Body of pancreas (tissue), 4 donors: ENCODE measurements at regions not wholly inside any gene's neighbourhood (a gene's known extent, or its start where the extent isn't known, plus 50 kb on each side); places are given as distances from the start of the nearest gene placed in this dataset.

Experiments
- ATAC-seq: fragments of 150-250 bp; one replicate; pipeline ENCODE4 v1.9.1; 2016
- DNase-seq, 4 donors: peaks; one replicate each; pipeline ENCODE4 v3.0.0-alpha.2; 2019
- H3K27ac ChIP-seq, 4 donors: fragments of 200-600 bp; sonication (generic); 1 replicate in 3 of 4; 2 replicates in 1 of 4; pipeline versions ENCODE4 v1.5.1 to v1.6.1; 2016 to 2019; ENCODE audit warnings: mild to moderate bottlenecking in 1 of 4, mixed read lengths in 1 of 4, moderate library complexity in 1 of 4
- H3K27me3 ChIP-seq, 2 donors: fragments of 200-600 bp; sonication (generic); one replicate each; pipeline ENCODE4 v1.6.0; 2016; ENCODE audit warnings: mild to moderate bottlenecking in 1 of 2
- H3K36me3 ChIP-seq, 2 donors: fragments of 200-600 bp; sonication (generic); replicated peaks in 1 of 2; 2 replicates each; pipeline ENCODE4 v1.5.1; 2016; ENCODE audit warnings: low read depth in 2 of 2; ENCODE audit not compliant: insufficient read depth in 1 of 2
- H3K4me1 ChIP-seq: fragments of 200-600 bp; sonication (generic); one replicate; pipeline ENCODE4 v1.6.0; 2016
- H3K4me3 ChIP-seq, 2 donors: fragments of 200-600 bp; sonication (generic); 1 replicate in 1 of 2; 2 replicates in 1 of 2; pipeline ENCODE4 v1.5.1; 2016 to 2019
- H3K9me3 ChIP-seq, 3 donors: fragments of 200-600 bp; sonication (generic); 1 replicate in 2 of 3; 2 replicates in 1 of 3; pipeline ENCODE4 v1.5.1; 2016
- CTCF ChIP-seq, 7 experiments: fragments of 450-650 bp in 4 of 7; fragments of 200-600 bp in 3 of 7; sonication (generic) in 3 of 7; IDR thresholded peaks; one replicate each; pipeline ENCODE4 v1.5.1; 2016 to 2019; ENCODE audit warnings: antibody characterized with exemption in 7 of 7
- POLR2A ChIP-seq, 3 donors: fragments of 450-650 bp; IDR thresholded peaks; one replicate each; pipeline ENCODE4 v1.6.1; 2016; ENCODE audit warnings: antibody characterized with exemption in 3 of 3, mild to moderate bottlenecking in 2 of 3
- WGBS, 2 donors: methylation state at CpG; one replicate each; pipeline ENCODE4 v1.1.5; 2017; 5-methylcytosine and 5-hydroxymethylcytosine counted together
- intact Hi-C: fragments of 100-400 bp; cut with DNase I; formaldehyde crosslinking; loops from one replicate; pipeline ENCODE4 v1.15.1; 2023

DNA sequence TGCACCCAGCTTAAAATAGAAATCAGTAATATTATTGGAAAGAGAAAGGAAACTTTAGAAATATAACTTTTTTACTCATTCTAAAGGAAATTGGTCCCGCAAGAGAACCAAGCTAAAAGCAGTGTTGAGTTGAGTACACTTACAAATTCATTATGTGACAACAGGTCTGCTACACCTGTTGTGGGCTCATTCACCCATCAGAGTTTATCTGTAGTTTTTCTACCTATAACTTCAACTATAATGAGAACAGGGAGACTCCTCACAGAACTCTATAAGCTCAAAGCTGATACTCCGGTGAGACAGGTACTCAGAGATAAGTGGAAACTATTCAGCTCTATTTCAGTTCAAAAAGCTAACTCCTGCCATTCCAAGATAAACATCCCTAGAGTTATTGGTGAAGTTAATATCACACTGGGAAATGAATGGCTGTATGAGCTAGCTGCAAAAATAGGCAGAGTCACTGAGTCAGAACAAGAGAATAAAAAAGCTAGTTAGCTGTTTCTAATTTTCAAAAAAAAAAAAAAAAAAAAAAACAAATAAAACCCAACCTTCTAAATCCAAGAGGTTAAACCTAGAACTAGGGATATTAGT lies 121.3 kb downstream of the PPP1R3A start:
- ATAC-seq: no peak
- intact Hi-C loops: no loop called here
- no peaks in the 10 kb centered on the region for H3K4me1 ChIP-seq
- H3K36me3 ChIP-seq: no peaks in the 10 kb centered on the region
- no peak overlapping the region for H3K27ac ChIP-seq
- no peak overlapping the region for H3K4me3 ChIP-seq
- WGBS, 2 donors: 50 to 52% methylated on average over 2 of the region's 2 CpGs
- H3K27me3 ChIP-seq: no peaks in the 10 kb centered on the region
- no peak for TF ChIP-seq POLR2A (IDR thresholded peaks at IDR 0.05)
- TF ChIP-seq CTCF (IDR thresholded peaks at IDR 0.05): no peak
- no peak for DNase-seq
- no peaks in the 10 kb centered on the region for H3K9me3 ChIP-seq

DNA sequence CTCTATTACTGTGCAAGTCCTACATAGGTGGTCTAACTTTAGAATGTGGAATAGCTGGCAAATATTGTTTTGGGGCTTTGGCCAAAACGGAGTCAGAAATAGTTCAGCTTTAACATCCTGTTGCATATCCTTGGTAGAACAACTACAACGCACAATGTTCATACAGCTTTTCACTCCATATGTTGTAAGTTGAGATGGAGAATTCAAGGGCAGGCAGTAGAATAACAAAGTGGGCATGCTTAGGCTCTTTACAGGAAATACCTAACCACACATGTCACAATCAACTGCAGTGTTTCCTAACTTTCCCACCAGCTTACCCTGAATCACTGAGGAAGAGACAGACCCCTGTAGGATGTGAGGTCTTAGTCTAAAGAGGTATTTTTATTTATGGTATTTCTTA lies 122.3 kb downstream of the PPP1R3A start:
- H3K27me3 ChIP-seq: no peaks in the 10 kb centered on the region
- no peaks in the 10 kb centered on the region for H3K36me3 ChIP-seq
- no peak for ATAC-seq
- intact Hi-C loops: no loop called here
- no peaks in the 10 kb centered on the region for H3K4me1 ChIP-seq
- no peak overlapping the region for H3K27ac ChIP-seq
- 41 to 42% methylated on average over 2 of the region's 2 CpGs for WGBS, 2 donors
- TF ChIP-seq CTCF (IDR thresholded peaks at IDR 0.05): no peak
- TF ChIP-seq POLR2A (IDR thresholded peaks at IDR 0.05): no peak
- no peaks in the 10 kb centered on the region for H3K9me3 ChIP-seq
- no peak overlapping the region for H3K4me3 ChIP-seq
- no peak for DNase-seq

DNA sequence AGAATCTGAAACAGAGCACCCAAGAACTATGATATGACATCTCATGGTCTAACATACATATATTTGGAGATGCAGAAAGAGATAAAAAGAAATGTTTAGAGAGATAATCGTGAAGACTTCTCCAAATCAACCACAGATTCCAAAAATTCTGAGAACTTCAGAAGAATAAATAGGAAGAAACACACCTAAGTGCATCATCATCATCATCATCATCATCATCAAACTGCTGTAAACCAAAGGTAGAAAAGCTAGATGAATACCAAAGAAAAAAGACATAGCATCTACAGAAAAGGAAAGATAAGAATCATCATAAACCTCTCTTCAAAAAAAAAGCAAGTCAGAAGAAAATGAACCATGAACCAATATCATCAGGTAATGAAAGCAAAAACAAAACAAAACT lies 124.2 kb downstream of the PPP1R3A start:
- DNase-seq: no peak
- Histone ChIP-seq H3K27ac (no peak overlapping the region), H3K4me3 (no peak overlapping the region), H3K9me3 (no peaks in the 10 kb centered on the region), H3K4me1 (no peaks in the 10 kb centered on the region), H3K27me3 (no peaks in the 10 kb centered on the region), H3K36me3 (no peaks in the 10 kb centered on the region)
- TF ChIP-seq CTCF (IDR thresholded peaks at IDR 0.05): no peak
- no peak for TF ChIP-seq POLR2A (IDR thresholded peaks at IDR 0.05)
- intact Hi-C loops: no loop called here
- 48 to 62% methylated on average over 1 of the region's 1 CpG for WGBS, 2 donors
- no peak for ATAC-seq

DNA sequence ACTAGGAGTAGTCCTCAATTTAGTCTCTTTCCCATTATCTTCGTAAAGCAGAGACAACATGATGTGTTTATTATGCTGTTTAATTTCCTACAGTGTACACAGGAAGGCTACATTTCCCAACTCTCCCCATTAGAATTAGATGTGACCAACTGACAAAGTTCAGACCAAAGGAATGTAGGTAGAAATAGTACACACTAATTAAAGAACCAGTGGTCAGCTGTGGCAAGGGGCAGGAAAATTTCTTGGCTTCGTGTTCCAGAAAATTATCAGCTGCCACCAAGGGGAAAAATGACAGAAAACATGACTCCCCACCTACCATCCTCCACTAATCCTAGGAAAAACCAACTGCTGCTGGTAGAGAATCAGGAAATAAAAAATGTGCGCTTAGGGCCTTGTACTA lies 125.6 kb downstream of the PPP1R3A start:
- no peak for DNase-seq
- no peak overlapping the region for H3K4me3 ChIP-seq
- H3K27me3 ChIP-seq: no peaks in the 10 kb centered on the region
- H3K9me3 ChIP-seq: no peaks in the 10 kb centered on the region
- H3K27ac ChIP-seq: no peak overlapping the region
- H3K36me3 ChIP-seq: no peaks in the 10 kb centered on the region
- intact Hi-C loops: no loop called here
- no peak for ATAC-seq
- H3K4me1 ChIP-seq: no peaks in the 10 kb centered on the region
- WGBS, 2 donors: 61 to 62% methylated on average over 3 of the region's 3 CpGs
- TF ChIP-seq POLR2A (IDR thresholded peaks at IDR 0.05) (no peak), CTCF (IDR thresholded peaks at IDR 0.05) (no peak)

- no peaks in the 10 kb centered on the region for H3K27me3 ChIP-seq
- no peaks in the 10 kb centered on the region for H3K9me3 ChIP-seq
- no peak overlapping the region for H3K27ac ChIP-seq
- 41 to 53% methylated on average over 4 of the region's 4 CpGs for WGBS, 2 donors
- TF ChIP-seq CTCF (IDR thresholded peaks at IDR 0.05) (no peak), POLR2A (IDR thresholded peaks at IDR 0.05) (no peak)
- intact Hi-C loops: no loop called here
- no peaks in the 10 kb centered on the region for H3K36me3 ChIP-seq
- no peak for DNase-seq
- no peak overlapping the region for H3K4me3 ChIP-seq
- no peaks in the 10 kb centered on the region for H3K4me1 ChIP-seq
- ATAC-seq: no peak
Observed at GRCh38 chr7:113790025-113790424, 128.8 kb downstream of the PPP1R3A start.
